H1 (cell line): ENCODE measurements at regions not wholly inside any gene's neighbourhood (a gene's known extent, or its start where the extent isn't known, plus 50 kb on each side); places are given as distances from the start of the nearest gene placed in this dataset.

Experiments used
- CTCF ChIA-PET: fragments of 300-600 bp; sonication (Branson Sonifier 250); formaldehyde crosslinking; loops from one replicate; lab custom pipeline; 2021; ENCODE audit not compliant: partially characterized antibody; lab: Charles Lee
- POLR2A ChIA-PET: fragments of 300-600 bp; sonication (Branson Sonifier 250); formaldehyde crosslinking; loops from one replicate; lab custom pipeline; 2021; ENCODE audit warnings: inconsistent platforms; ENCODE audit not compliant: partially characterized antibody; lab: Charles Lee
- DNase-seq, 2 experiments: peaks; one replicate each; pipeline versions ENCODE4 v3.0.0 to v3.0.0-alpha.2; 2010 to 2022; ENCODE audit warnings: low spot score in 2 of 2, low read depth in 1 of 2, mixed read lengths in 1 of 2
- FAIRE-seq: peaks from 2 replicates; lab custom pipeline; 2011; peaks lifted over from hg19 to GRCh38; lab: Jason Lieb, UNC
- H2AFZ ChIP-seq: 2 replicates; pipeline ENCODE4 v1.8.1; 2012; ENCODE audit warnings: low read length, inconsistent platforms
- H2AK5ac ChIP-seq: 2 replicates; pipeline ENCODE4 v1.6.1; 2013; ENCODE audit warnings: low read depth, low read length
- H2BK120ac ChIP-seq: replicated peaks from 2 replicates; pipeline ENCODE3; 2013; ENCODE audit warnings: low read depth, low read length, inconsistent platforms
- H2BK12ac ChIP-seq: 2 replicates; pipeline ENCODE4 v1.6.1; 2013; ENCODE audit warnings: low read depth, low read length
- H2BK15ac ChIP-seq: 2 replicates; pipeline ENCODE4 v1.6.1; 2013; ENCODE audit warnings: low read length
- H2BK20ac ChIP-seq: 2 replicates; pipeline ENCODE4 v1.6.1; 2013; ENCODE audit warnings: low read length
- H2BK5ac ChIP-seq: 2 replicates; pipeline ENCODE4 v1.6.1; 2013; ENCODE audit warnings: low read depth, low read length
- H3K14ac ChIP-seq: 2 replicates; pipeline ENCODE4 v1.6.1; 2013; ENCODE audit warnings: inconsistent platforms; ENCODE audit not compliant: insufficient read length
- H3K18ac ChIP-seq: 2 replicates; pipeline ENCODE4 v1.6.1; 2013; ENCODE audit warnings: low read length; ENCODE audit errors: extremely low read depth
- H3K23ac ChIP-seq: 2 replicates; pipeline ENCODE4 v1.6.1; 2013; ENCODE audit warnings: inconsistent platforms; ENCODE audit not compliant: insufficient read length
- H3K23me2 ChIP-seq: 2 replicates; pipeline ENCODE4 v1.6.1; 2013; ENCODE audit warnings: low read depth, low read length
- H3K27ac ChIP-seq: 2 replicates; pipeline ENCODE4 v1.6.1; 2011; ENCODE audit warnings: low read depth, low read length, inconsistent platforms
- H3K27me3 ChIP-seq, 4 experiments: replicated peaks in 1 of 4; 1 replicate in 1 of 4; 2 replicates in 3 of 4; pipeline versions ENCODE4 v1.6.1 to v1.8.1; 2011 to 2013; ENCODE audit warnings: low read length in 3 of 4, mild to moderate bottlenecking in 3 of 4, inconsistent platforms in 2 of 4, mixed read lengths in 2 of 4, moderate library complexity in 1 of 4; ENCODE audit not compliant: control insufficient read depth in 3 of 4, insufficient read depth in 3 of 4; ENCODE audit errors: extremely low read depth in 1 of 4
- H3K36me3 ChIP-seq, 4 experiments: 2 replicates each; pipeline versions ENCODE4 v1.6.1 to v1.8.1; 2011 to 2013; ENCODE audit warnings: mild to moderate bottlenecking in 4 of 4, low read length in 3 of 4, moderate library complexity in 2 of 4, control low read depth in 1 of 4, inconsistent platforms in 1 of 4; ENCODE audit not compliant: insufficient read depth in 4 of 4, control insufficient read depth in 2 of 4
- H3K4ac ChIP-seq: replicated peaks from 2 replicates; pipeline ENCODE3; 2013; ENCODE audit warnings: low read length, low read depth, mixed read lengths, inconsistent platforms; ENCODE audit not compliant: insufficient read length
- H3K4me1 ChIP-seq, 4 experiments: replicated peaks in 1 of 4; 1 replicate in 1 of 4; 2 replicates in 3 of 4; pipeline versions ENCODE4 v1.6.1 to v1.8.1; 2011 to 2013; ENCODE audit warnings: low read length in 3 of 4, inconsistent platforms in 2 of 4, mixed read lengths in 1 of 4; ENCODE audit not compliant: insufficient read depth in 4 of 4, control insufficient read depth in 3 of 4
- H3K4me2 ChIP-seq, 2 experiments: 2 replicates each; pipeline versions ENCODE4 v1.6.1 to v1.8.1; 2011 to 2013; ENCODE audit warnings: low read depth in 2 of 2, low read length in 2 of 2, control low read depth in 1 of 2, inconsistent platforms in 1 of 2, mild to moderate bottlenecking in 1 of 2; ENCODE audit not compliant: insufficient read depth in 1 of 2
- H3K4me3 ChIP-seq, 4 experiments: fragments of 200-600, 300-600 bp in 1 of 4; sonication (generic), shearing (Covaris generic), sonication (Bioruptor Twin) in 1 of 4; 2 replicates each; pipeline versions ENCODE4 v1.5.1 to v1.8.1; 2011 to 2016; ENCODE audit warnings: low read length in 4 of 4, low read depth in 3 of 4, control low read depth in 2 of 4, inconsistent platforms in 2 of 4, mild to moderate bottlenecking in 2 of 4, mixed read lengths in 1 of 4, moderate library complexity in 1 of 4; ENCODE audit not compliant: insufficient read depth in 2 of 4; ENCODE audit errors: extremely low read depth in 1 of 4
- H3K56ac ChIP-seq: replicated peaks from 2 replicates; pipeline ENCODE3; 2013; ENCODE audit warnings: low read depth, mild to moderate bottlenecking, mixed read lengths, low read length, inconsistent platforms; ENCODE audit not compliant: insufficient read length
- H3K79me1 ChIP-seq: 2 replicates; pipeline ENCODE4 v1.6.1; 2013; ENCODE audit warnings: low read depth, low read length, control low read depth
- H3K79me2 ChIP-seq, 2 experiments: 2 replicates each; pipeline versions ENCODE4 v1.6.1 to v1.8.1; 2012 to 2013; ENCODE audit warnings: low read length in 2 of 2, mild to moderate bottlenecking in 2 of 2, inconsistent platforms in 1 of 2; ENCODE audit not compliant: insufficient read depth in 2 of 2, control insufficient read depth in 1 of 2
- H3K9ac ChIP-seq, 4 experiments: replicated peaks in 1 of 4; 1 replicate in 1 of 4; 2 replicates in 3 of 4; pipeline versions ENCODE4 v1.6.1 to v1.8.1; 2011 to 2013; ENCODE audit warnings: low read depth in 3 of 4, low read length in 3 of 4, control low read depth in 2 of 4, mild to moderate bottlenecking in 2 of 4, moderate library complexity in 2 of 4, inconsistent platforms in 1 of 4; ENCODE audit errors: extremely low read depth in 1 of 4
- H3K9me3 ChIP-seq, 2 experiments: 2 replicates each; pipeline versions ENCODE4 v1.6.1 to v1.8.1; 2012 to 2013; ENCODE audit warnings: mild to moderate bottlenecking in 2 of 2, moderate library complexity in 2 of 2, control low read depth in 1 of 2, inconsistent platforms in 1 of 2, low read depth in 1 of 2, low read length in 1 of 2, mixed read lengths in 1 of 2; ENCODE audit not compliant: insufficient read depth in 2 of 2
- H4K20me1 ChIP-seq, 2 experiments: replicated peaks in 1 of 2; 2 replicates each; pipeline versions ENCODE3 to v1.8.1; 2011 to 2013; ENCODE audit warnings: inconsistent platforms in 2 of 2, low read length in 2 of 2, mild to moderate bottlenecking in 1 of 2; ENCODE audit not compliant: insufficient read depth in 2 of 2, control insufficient read depth in 1 of 2
- H4K5ac ChIP-seq: 2 replicates; pipeline ENCODE4 v1.6.1; 2013; ENCODE audit warnings: low read length, low read depth, mixed read lengths, inconsistent platforms; ENCODE audit not compliant: insufficient read length
- H4K8ac ChIP-seq: 2 replicates; pipeline ENCODE4 v1.8.0; 2013; ENCODE audit warnings: mild to moderate bottlenecking, moderate library complexity, low read length, inconsistent platforms; ENCODE audit not compliant: insufficient read depth; ENCODE audit errors: extremely low read depth
- H4K91ac ChIP-seq: replicated peaks from 2 replicates; pipeline ENCODE3; 2013; ENCODE audit warnings: low read length, mixed read lengths, inconsistent platforms; ENCODE audit not compliant: insufficient read length
- ATF2 ChIP-seq: IDR thresholded peaks from 2 replicates; pipeline ENCODE4 v1.6.1; 2012; ENCODE audit warnings: low read length, inconsistent platforms
- ATF3 ChIP-seq: IDR thresholded peaks from 2 replicates; pipeline ENCODE4 v1.6.1; 2011; ENCODE audit warnings: low read depth, mild to moderate bottlenecking, low read length; ENCODE audit not compliant: insufficient read depth
- CTBP2 ChIP-seq: IDR thresholded peaks from 2 replicates; pipeline ENCODE4 v1.7.0; 2011; ENCODE audit warnings: borderline replicate concordance, mild to moderate bottlenecking, moderate library complexity, mixed read lengths, low read length; ENCODE audit not compliant: insufficient read depth, insufficient read length
- GABPA ChIP-seq: IDR thresholded peaks from 2 replicates; pipeline ENCODE4 v1.6.1; 2011; ENCODE audit warnings: mild to moderate bottlenecking, low read length, moderate library complexity, borderline replicate concordance; ENCODE audit not compliant: insufficient read depth
- GTF2F1 ChIP-seq: IDR thresholded peaks from 2 replicates; pipeline ENCODE4 v1.6.1; 2012; ENCODE audit warnings: low read depth, low read length, improper control_type of control experiment, borderline replicate concordance
- MAFK ChIP-seq: IDR thresholded peaks from 2 replicates; pipeline ENCODE4 v1.6.1; 2012; ENCODE audit warnings: low read depth, mild to moderate bottlenecking, improper control_type of control experiment, low read length
- MAX ChIP-seq: IDR thresholded peaks from 2 replicates; pipeline ENCODE4 v1.6.1; 2012; ENCODE audit warnings: inconsistent platforms
- POLR2AphosphoS5 ChIP-seq: IDR thresholded peaks from 2 replicates; pipeline ENCODE4 v1.6.1; 2011; ENCODE audit warnings: low read depth, low read length
- RAD21 ChIP-seq, 2 experiments: IDR thresholded peaks in 1 of 2; conservative IDR thresholded peaks in 1 of 2; 2 replicates each; pipeline ENCODE4 v1.6.1; 2011; ENCODE audit warnings: low read depth in 2 of 2, low read length in 2 of 2, improper control_type of control experiment in 1 of 2, inconsistent platforms in 1 of 2, mild to moderate bottlenecking in 1 of 2, moderate library complexity in 1 of 2
- SP1 ChIP-seq: IDR thresholded peaks from 2 replicates; pipeline ENCODE4 v1.6.1; 2011; ENCODE audit warnings: low read depth, low read length
- SP4 ChIP-seq: IDR thresholded peaks from 2 replicates; pipeline ENCODE4 v1.6.1; 2012; ENCODE audit warnings: low read length, inconsistent platforms
- TAF7 ChIP-seq: optimal IDR thresholded peaks from 2 replicates; pipeline ENCODE3; 2011; ENCODE audit warnings: low read depth, mild to moderate bottlenecking, inconsistent platforms, low read length, moderate library complexity, borderline replicate concordance
- WGBS, 2 experiments: shearing (Covaris generic) in 1 of 2; methylation state at CpG; one replicate each; pipeline versions ENCODE4 v1.1.6 to v1.1.7; 2013 to 2015; ENCODE audit warnings: low lambda C conversion rate in 2 of 2, mixed read lengths in 2 of 2, inconsistent platforms in 1 of 2, low coverage in 1 of 2, missing lambda C conversion rate in 1 of 2; ENCODE audit not compliant: insufficient replicate concordance in 2 of 2, insufficient coverage in 1 of 2, insufficient read length in 1 of 2; ENCODE audit errors: extremely low coverage in 1 of 2, missing lambda C conversion rate in 1 of 2; 5-methylcytosine and 5-hydroxymethylcytosine counted together

GRCh38 chr1:30129001-30129408, 594.4 kb downstream of the MATN1 start:
- no peak overlapping the region for H2BK5ac ChIP-seq
- H3K27ac ChIP-seq = no peak overlapping the region
- no peak overlapping the region for H3K14ac ChIP-seq
- H3K18ac ChIP-seq = no peak overlapping the region
- no peak overlapping the region for H2AFZ ChIP-seq
- POLR2A ChIA-PET = no interaction called here
- DNase-seq = no peak
- no peaks in the 10 kb centered on the region for H3K23me2 ChIP-seq
- H4K91ac ChIP-seq = no peak overlapping the region
- H3K9me3 ChIP-seq = no peaks in the 10 kb centered on the region
- FAIRE-seq = no peak
- no peaks in the 10 kb centered on the region; a peak in 2 of 7 replicates for H3K27me3 ChIP-seq
- no peak overlapping the region for H3K4ac ChIP-seq
- no peak overlapping the region for H2BK12ac ChIP-seq
- no peaks in the 10 kb centered on the region for H3K36me3 ChIP-seq
- H2AK5ac ChIP-seq = no peak overlapping the region
- H3K4me3 ChIP-seq = no peak overlapping the region
- no peak overlapping the region for H2BK120ac ChIP-seq
- CTCF ChIA-PET = interaction anchor here (0.7 kb wide), 1 partner anchor 10 kb away, joined by 3 read pairs; no protein-coding TSS in a partner anchor
- 88% methylated on average over 7 of the region's 7 CpGs; no CpG with 5 or more reads in 1 of the 2 experiments for WGBS, 2 experiments
- H4K20me1 ChIP-seq = no peaks in the 10 kb centered on the region
- no peaks in the 10 kb centered on the region for H3K79me1 ChIP-seq
- H3K9ac ChIP-seq = no peak overlapping the region
- H4K5ac ChIP-seq = no peak overlapping the region
- no peak overlapping the region for H3K56ac ChIP-seq
- no peak overlapping the region for H2BK20ac ChIP-seq
- no peak overlapping the region for H2BK15ac ChIP-seq
- H3K4me1 ChIP-seq = no peaks in the 10 kb centered on the region
- H4K8ac ChIP-seq = no peak overlapping the region
- H3K23ac ChIP-seq = no peak overlapping the region
- no peaks in the 10 kb centered on the region for H3K79me2 ChIP-seq
- no peak overlapping the region for H3K4me2 ChIP-seq
- TF ChIP-seq GABPA = no peak
- no peak for TF ChIP-seq TAF7
- TF ChIP-seq MAX = no peak
- no peak for TF ChIP-seq GTF2F1
- no peak for TF ChIP-seq MAFK
- TF ChIP-seq ATF3 = no peak
- no peak for TF ChIP-seq POLR2AphosphoS5
- no peak for TF ChIP-seq RAD21 (IDR thresholded peaks at IDR 0.05 in 1 of 2, conservative IDR thresholded peaks at IDR 0.05 in 1 of 2; ENCODE audit: low read depth in 2 of 2, low read length in 2 of 2)
- no peak for TF ChIP-seq SP4
- TF ChIP-seq CTBP2 = no peak
- no peak for TF ChIP-seq ATF2
- TF ChIP-seq SP1 = no peak
